SHP77 treated with DMSO at 0.1 percent for 48 hours (cell line): ENCODE measurements at regions not wholly inside any gene's neighbourhood (a gene's known extent, or its start where the extent isn't known, plus 50 kb on each side); places are given as distances from the start of the nearest gene placed in this dataset.

Experiments used
- DNase-seq: peaks from one replicate; lab custom pipeline; 2025; lab: John Stamatoyannopoulos, UW

- DNase-seq: no peak
These were observed 279.6 kb upstream of the PLET1 start for GRCh38 chr11:112540261-112540660.

- DNase-seq: no peak
These were observed 280.7 kb upstream of the PLET1 start for GRCh38 chr11:112541140-112542046.

DNA sequence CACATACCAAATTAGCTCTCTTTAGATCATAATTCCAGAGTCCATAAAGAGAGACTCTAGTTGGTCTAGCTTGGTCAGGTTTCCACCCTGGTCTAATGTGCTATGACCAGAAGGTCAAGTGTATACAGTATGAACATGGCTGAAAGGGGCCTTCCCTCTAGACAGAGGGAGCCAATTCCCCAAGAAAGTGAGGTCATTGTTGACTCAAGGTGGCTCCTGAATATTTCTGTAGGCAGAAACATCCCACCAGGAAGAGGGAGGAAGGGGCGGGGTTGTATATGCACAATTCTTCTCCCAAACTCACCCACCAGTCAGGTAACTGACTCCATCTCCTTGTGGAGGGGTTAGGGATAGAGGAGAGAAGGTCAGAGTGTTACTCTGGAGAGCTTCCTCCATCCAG lies 281.8 kb upstream of the PLET1 start:
- no peak for DNase-seq

- DNase-seq: no peak
These were observed 282.7 kb upstream of the PLET1 start for GRCh38 chr11:112543390-112543789.

GRCh38 chr11:112548641-112549040 lies 288.0 kb upstream of the PLET1 start:
- DNase-seq: no peak

DNA sequence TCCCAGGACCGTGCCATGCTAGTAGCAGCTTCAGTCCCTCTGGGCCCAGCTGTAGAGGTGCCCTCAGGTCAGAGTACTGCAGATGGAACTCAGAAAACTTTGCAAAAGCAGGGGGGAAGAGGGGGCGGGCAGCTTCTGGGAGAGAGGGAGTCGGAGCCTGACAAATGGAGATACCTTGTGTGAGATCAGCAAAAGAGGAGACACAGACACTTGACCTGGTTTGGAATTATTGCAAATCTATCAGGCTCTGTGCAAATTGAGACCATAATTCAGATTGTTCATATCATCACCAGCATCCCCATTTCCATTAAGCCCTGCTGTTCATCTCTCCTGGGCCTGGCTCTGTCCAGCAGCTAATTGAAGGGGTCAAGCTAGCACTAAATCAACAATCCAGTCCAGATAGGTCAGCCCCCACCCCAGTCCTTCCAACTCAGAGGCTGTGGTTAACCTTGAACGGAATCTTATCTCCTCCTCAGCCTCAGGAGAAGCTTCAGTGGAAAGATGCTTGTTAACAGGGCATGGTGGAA lies 292.6 kb upstream of the PLET1 start:
- no peak for DNase-seq

GRCh38 chr11:112554586-112554985 lies 293.9 kb upstream of the PLET1 start:
- DNase-seq: no peak

DNA sequence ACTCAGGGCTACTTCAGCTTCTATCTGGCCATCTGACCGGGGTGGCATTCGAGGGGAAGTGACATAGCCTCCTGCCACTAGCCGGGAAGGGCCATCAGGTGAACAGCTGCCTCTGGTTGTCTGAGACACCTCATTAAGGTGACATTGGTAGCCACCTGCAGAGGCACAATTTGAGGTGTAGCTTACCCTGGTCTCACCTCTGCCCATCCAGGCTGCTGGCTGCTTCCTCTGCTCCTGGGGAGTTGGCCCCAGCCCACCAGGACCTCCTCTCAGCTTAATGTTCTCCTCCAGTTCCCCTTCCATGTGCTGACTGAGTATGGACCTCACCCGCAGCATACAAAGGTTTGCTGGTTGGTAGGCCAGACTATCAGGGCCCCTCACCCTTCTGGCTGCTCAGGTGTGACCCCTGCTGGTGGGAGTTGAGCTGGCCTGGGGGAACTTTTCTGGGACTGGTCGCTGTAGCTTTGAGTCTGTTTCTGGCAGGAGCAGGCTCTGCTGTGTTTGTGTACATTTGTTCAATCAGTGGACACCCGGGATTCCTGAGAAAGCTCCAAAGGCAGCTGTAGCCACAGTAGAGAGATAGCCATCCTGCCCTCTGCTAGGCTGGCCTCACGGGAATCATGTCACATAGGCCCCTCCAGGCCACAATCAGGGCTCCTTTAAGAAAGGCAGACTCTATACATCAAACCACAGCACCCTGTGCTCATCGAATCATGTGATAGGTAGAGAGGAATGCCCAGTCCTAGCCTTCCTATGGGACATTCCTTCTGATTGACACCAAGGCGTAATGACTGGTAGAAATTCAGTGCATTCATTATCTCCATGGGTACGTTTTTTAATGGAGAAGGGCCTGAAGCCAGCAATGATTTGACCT lies 295.1 kb upstream of the PLET1 start:
- DNase-seq: peak; percentile 4

DNA sequence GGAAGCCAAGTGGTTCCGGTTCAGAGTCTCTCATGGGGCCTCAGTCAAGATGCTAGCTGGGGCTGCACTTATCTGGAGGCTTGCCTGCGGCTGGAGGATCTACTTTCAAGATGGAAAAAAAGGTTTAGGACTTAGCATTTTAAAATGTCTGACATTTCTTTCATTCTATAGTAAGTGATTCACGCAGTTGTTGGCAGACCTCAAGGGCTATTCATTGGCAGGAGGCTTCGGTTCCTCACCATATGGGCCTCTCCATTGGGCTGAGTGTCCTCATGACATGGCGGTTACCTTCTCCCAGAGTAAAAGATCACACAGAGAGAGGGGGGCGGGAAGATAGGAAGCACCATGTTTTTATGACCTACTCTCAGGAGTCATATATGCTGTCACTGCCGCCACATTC lies 298.0 kb upstream of the PLET1 start:
- no peak for DNase-seq

DNA sequence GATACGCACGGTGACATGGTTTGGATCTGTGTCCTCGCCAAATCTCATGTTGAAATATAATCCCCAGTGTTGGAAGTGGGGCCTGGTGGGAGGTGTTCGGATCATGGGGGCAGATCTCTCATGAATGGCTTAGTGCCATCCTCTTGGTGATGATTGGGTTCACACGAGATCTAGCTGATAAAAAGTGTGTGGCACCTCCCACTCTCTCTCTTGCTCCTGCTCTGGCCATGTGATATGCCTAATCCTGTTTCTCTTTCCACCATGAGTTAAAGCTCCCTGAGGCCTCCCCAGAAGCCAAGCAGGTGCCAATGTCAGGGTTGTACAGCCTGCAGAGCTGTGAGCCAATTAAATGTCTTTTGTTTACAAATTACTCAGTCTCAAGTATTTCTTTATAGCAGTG lies 303.1 kb upstream of the PLET1 start:
- no peak for DNase-seq

DNA sequence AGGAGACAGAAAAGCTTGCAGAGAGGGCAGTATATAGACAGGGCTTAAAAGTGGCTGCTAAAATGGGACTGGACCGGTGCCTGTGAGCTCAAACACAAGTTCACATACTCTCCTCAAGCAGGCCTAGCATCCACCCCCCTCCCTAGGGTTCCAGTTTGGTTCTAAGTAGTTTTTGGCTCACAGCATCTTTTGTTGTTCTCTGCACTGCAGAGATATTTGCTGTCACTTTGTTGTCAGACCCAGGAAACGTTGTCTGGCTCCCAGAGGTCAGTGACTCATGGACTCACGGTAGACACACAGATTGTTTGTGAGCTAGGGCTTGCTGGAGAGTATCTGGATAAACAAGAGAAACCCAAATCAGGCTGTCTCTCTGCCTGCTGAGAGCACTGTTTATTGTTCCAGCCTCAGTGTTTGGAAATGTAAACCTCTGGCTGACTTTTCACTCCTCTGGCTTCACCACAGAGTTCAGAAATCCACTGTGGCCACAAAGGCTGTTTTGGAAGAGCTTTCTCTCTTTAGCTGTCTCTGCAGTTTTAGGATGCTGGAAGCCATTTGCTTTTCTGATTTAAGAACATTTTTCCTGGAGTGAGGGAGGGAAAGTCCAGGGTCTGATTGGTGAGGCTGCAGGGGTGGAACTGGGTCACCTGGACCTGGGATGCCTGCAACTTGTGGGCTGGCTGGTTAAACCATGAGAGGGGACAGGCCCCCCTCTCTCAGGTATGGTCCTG lies 303.7 kb upstream of the PLET1 start:
- DNase-seq: no peak

- DNase-seq: no peak
These were observed 304.9 kb upstream of the PLET1 start for GRCh38 chr11:112565551-112565950.

DNA sequence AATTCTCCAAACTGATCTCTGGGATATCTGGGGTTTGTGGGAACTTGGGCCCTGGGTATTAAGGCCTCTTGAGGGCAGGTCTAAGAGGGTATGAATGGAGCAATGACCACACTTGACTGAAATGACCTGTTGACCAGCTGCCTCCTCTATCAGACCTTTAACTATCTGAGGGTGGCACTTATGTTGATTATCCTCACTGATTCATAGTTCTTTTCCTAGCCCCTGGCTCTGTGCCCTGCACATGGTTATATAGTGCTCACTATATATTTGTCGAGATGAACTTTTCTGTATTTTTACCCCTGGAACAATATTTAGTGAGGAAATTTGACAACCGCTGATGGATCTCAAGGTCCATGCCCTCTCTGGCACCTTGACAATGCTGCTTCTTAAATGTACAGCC lies 305.5 kb upstream of the PLET1 start:
- DNase-seq: no peak

DNA sequence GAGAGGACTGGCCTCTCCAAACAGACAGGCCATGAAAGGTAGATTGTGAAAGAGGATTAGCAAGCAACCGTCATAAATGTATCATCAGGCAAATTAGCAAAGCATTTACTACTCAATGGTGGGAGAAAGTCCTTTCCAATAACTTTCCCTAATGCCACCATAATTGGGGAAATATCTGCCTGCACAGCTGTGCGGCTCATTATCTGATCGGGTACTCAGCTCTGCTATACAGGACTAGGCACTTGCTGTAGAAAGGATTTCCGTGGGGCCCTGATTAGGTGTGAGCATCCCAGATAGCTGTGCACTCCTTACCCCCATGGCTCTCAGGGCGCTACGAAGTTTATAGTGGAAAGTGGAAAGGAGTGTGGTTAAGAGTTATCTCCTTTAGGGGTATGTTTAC lies 309.7 kb upstream of the PLET1 start:
- DNase-seq: no peak

- no peak for DNase-seq
These were observed 318.6 kb upstream of the PLET1 start for GRCh38 chr11:112579282-112579681.

- DNase-seq: no peak
These were observed 320.2 kb upstream of the PLET1 start for GRCh38 chr11:112580864-112581263.

GRCh38 chr11:112581747-112582146 lies 321.1 kb upstream of the PLET1 start:
- no peak for DNase-seq

- no peak for DNase-seq
These were observed 321.7 kb upstream of the PLET1 start for GRCh38 chr11:112582366-112582765.

DNA sequence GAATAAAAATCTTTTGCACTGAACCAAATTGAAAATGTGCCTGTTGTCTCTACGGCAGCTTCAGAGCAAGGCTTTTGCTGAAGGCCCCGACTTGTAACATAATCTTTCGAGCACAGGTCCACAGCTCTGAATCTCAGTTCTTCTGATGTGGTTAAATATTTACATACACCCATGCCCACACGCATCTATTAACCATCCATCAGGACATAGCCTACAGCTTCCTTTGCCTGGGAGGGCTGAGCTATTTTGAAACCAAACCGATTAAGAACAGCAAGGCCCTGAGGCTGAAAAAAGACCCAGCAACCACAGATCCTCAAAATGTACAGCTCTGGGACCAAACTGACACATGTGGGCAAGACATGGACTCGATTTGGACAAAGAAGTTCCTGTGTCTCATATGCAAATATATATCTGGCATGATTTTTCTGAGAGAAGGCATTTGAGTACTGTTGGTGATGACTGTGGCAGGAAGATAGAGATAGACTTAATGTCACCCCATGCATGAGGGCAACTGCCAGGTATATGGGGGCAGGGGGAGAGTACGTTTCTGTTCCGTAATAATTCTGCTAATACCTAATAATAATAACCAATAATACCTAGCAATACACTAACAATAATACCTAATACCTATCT lies 322.7 kb upstream of the PLET1 start:
- DNase-seq: no peak

- DNase-seq: no peak
These were observed 324.0 kb upstream of the PLET1 start for GRCh38 chr11:112584672-112585071.

- no peak for DNase-seq
These were observed 327.0 kb upstream of the PLET1 start for GRCh38 chr11:112587664-112588063.

DNA sequence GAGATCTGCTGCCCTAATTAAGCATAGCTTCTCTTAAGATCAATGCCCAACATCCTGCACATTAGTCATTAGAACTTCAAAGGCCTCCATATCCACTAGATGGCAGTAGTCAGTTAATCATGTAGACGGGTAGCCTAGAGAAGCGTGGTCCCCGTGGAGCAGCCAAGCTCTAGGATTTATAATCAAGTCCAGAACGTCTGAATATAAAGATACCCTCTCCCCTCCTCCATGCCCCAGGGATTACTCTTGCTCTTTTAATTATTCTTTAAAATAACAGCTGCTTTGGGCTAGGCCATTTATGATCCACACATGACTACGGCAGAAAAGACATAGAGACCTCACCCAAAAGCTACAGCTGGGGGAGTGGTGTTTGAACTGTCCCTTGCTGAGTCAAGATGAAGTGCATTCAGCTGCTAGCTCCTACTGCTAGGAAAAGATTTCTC lies 327.6 kb upstream of the PLET1 start:
- peak; percentile 76 for DNase-seq
